D721Med (cell line): ENCODE measurements at regions not wholly inside any gene's neighbourhood (a gene's known extent, or its start where the extent isn't known, plus 50 kb on each side); places are given as distances from the start of the nearest gene placed in this dataset.

Source experiments
- DNase-seq: peaks from one replicate; pipeline ENCODE4 v3.0.0; 2011; ENCODE audit warnings: low spot score; ENCODE audit not compliant: insufficient read length
- FAIRE-seq: peaks from 2 replicates; lab custom pipeline; 2011; peaks lifted over from hg19 to GRCh38; lab: Jason Lieb, UNC
- CTCF ChIP-seq: IDR thresholded peaks from 2 replicates; pipeline ENCODE4 v1.5.1; 2012; ENCODE audit warnings: mild to moderate bottlenecking, control low read depth; ENCODE audit not compliant: insufficient read depth; ENCODE audit errors: missing control alignments

DNA sequence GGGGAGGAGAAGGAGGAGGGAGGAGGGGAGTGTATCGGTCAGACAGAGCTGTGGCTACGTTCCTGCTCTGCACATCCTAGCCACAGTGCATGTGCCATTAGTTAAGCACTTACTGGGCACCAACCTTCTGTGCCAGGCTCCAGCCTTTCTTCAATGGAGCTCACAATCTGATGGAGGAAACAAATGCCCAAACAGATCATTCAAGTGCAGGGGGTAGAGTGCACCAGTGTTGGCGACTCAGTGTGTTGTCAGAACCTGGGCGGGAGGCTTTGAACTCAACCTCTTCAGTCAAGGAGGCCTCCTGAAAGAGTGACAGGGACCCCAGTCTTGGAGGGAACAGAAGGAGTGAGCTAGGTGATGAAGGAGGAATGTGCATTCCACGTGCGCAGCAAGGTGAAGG is 51.9 kb upstream of the SHB start:
- FAIRE-seq (no peak), DNase-seq (no peak)
- TF ChIP-seq CTCF: no peak

- DNase-seq (no peak), FAIRE-seq (no peak)
- no peak for TF ChIP-seq CTCF
These were observed 50.7 kb upstream of the SHB start for GRCh38 chr9:38119560-38120236.

DNA sequence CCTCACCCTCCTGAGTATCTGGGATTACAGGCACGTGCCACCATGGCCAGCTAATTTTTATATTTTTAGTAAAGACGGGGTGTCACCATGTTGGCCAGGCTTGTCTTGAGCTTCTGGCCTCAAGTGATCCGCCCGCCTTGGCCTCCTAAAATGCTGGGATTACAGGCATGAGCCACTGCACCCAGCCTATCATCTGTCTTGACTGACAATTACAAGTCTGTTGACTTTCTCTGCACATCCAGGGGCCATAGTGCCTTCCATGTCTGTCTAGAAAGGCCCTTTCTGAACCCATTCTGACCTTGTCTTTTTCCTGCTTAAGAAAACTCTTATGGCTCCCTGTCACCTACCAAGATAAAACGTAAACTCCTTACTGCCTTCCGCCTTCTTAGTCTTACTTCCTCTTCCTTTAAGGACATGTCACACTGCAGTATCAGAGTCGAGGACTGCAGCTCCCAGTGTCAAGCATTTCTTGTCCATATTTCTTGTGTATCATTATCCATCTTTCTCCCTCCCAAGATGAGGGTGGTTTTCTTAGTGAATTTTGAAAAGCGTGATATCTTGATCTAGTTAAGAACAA is 49.9 kb upstream of the SHB start:
- no peak for DNase-seq
- TF ChIP-seq CTCF: no peak
- FAIRE-seq: no peak
